ENCODE measurements at regions not wholly inside any gene's neighbourhood (a gene's known extent, or its start where the extent isn't known, plus 50 kb on each side); places are given as distances from the start of the nearest gene placed in this dataset.
"Not testable (repeated sequence)": the region's sequence is repeated elsewhere in the genome, so short reads cannot be mapped to it uniquely, and the experiment has no call there.

DNA sequence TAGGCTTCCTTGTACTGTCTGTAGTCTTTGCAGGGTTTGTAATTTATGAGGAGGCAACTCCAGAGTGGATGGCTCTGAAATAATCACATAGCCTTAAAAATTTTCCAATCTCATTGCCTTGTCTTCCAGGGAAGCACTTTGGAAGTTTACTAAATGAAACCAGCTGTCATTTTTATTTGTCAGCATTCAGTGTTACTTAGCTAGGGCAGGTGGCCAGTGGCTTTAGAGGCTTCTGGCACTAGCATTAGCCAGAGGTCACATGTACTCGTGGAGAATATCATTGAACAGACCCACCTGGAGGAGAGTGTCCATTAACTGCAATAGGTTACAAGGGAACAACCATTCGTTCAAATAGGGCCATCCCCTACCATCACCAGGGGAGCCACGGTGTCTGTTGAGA lies 160.3 kb upstream of the SLC28A3 start:
- in situ Hi-C loops (cut with HindIII; ENCODE audit: low sequenced_read_pairs) = no loop called here

DNA sequence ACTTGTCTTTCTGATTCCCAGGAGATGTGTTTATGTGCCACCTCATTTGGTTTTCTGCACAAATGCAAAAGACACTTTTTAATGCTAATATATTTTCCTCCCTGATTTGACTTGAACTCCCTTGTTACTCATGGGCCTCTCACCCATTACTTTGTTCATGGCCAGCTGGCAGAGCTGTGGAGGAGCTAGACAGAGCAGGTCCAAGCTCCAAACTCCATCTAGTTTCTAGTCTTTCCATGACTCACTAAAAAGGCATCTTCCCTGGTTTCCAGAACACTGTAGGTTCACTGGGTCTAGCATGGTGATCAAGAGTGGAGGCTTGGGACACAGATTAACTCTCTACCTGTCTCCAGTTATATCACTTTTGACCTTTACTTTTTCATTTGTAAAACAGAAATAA lies 161.0 kb upstream of the SLC28A3 start:
- in situ Hi-C loops (cut with HindIII; ENCODE audit: low sequenced_read_pairs) = no loop called here

DNA sequence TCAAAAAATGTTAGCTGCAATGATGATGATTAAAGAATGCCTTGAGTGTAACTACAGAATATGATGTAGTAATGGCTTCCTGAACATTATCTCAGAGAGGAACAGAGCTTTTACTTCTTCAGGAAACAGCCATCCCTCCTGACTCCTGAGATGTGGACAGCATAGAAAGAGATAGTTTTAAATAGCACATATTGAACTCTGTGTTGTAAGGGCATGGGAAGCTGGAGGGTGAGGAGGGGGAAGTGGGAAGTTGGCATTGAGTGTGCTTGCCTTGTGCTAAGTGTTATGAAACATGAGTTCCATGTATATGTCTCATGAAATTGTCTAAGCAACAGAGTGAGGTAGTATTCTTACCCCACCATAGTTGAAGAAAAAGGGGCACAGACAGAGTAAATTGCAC lies 161.5 kb upstream of the SLC28A3 start:
- in situ Hi-C loops (cut with HindIII; ENCODE audit: low sequenced_read_pairs) = no loop called here

DNA sequence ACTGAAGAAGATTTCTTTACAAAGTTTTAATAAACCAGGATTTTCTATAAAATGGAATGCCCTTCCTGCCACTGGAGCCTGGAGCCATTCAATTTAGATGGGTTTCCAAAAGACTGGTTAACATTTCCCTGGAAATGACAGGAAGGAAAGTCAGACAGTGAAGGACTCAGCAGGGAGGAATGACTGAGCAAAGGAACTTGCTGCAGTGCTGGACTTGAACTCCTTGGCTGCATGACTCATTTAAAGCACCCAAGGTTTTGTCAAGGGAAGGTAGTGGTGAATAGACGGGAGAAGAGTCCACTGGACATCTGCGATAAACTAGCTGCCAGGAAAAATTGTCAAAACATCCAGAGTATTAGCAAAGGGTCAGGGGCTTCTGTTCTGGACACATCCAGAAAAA lies 163.8 kb upstream of the SLC28A3 start:
- in situ Hi-C loops (cut with HindIII; ENCODE audit: low sequenced_read_pairs) = no loop called here

DNA sequence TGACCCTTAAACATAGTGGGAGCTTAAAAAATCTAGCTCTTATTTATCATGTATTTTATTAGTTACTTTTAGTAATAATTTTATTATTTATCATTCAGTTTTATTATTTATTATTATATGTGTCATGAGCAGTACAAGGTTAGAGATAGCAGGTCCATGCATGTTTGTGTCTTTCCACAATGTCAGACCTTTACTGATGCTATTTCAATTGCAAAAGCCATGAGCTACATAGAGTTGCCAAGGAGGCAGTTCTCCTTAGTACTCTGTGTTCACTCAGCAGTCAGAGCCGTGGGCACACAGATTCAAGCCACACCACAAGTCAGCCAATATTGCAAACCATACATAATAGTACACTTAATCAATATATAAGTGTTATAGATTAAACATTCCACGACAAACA lies 157.9 kb upstream of the NTRK2 start:
- in situ Hi-C loops (cut with HindIII; ENCODE audit: low sequenced_read_pairs) = no loop called here

DNA sequence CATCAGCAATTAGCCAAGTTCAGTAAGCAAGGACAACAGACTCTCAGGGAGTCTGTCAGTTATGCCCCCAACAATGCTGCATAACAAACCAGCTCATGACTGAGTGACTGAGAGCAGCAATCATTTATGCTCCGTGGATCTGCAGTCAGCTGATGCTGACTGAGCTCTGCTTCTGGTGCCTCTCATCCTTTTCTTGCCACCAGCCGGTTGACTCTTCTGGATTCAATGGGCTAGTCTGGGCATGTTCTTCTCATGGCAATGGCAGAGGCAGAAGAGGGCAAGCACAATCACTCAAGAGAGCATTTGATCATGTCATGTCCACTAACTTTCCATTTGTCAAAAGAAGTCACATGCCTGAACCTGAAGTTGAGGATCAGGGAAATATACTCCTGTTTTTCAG lies 157.0 kb upstream of the NTRK2 start:
- in situ Hi-C loops (cut with HindIII; ENCODE audit: low sequenced_read_pairs) = no loop called here

DNA sequence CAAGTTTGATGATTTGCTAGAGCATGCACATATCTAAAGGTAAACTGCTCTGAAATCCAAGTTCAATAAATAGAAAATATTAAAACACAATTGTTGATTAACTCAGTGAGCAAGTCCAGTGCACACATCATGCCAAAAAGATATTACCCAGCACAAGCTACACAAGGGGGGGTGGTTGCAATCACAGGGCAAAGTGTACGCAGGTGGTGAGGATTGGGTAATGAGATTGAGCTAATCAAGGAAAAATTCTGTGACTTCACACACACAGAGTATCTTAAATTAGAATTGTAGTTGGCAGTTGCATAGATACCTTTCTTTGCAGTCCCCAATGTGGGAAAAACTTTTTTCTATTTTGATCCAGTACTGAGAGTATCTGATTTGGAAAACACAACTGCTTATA lies 156.1 kb upstream of the NTRK2 start:
- in situ Hi-C loops (cut with HindIII; ENCODE audit: low sequenced_read_pairs) = no loop called here

DNA sequence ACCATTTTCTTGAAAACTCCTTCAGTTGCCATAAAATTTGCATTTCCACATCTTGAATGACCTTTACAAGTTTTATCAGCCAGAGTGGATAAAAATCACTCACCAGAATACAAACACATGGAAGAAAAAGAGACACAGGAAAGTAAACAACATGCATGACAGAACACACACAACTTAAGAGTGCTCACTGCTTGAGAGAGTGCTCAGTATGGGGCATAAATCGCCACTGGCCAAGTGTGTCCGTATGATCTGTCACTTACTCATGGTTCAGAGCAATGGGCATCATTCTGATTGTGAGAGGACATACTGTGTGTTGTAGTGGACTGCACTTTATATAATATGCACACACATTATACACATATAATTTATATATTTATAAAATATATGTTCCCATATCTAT lies 155.6 kb upstream of the NTRK2 start:
- in situ Hi-C loops (cut with HindIII; ENCODE audit: low sequenced_read_pairs) = no loop called here

DNA sequence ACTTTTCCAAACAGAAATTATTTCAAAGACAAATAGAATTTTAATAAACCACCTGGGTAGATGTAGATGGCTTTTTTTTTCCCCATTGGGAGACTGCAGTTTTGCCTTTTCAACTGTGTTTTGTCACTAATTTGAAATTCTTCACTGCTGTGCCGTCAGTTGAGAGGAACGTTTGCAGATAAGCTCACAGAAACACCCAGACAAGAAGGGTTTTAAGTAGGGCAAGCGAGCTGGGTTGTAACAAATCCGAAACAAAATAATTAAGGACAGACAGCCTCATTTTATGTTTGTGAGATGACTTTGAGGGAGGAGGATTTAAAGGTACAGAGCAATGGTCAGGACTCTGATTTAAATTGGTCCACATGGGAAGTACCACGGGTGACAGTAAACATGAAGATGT lies 155.1 kb upstream of the NTRK2 start:
- in situ Hi-C loops (cut with HindIII; ENCODE audit: low sequenced_read_pairs) = no loop called here

DNA sequence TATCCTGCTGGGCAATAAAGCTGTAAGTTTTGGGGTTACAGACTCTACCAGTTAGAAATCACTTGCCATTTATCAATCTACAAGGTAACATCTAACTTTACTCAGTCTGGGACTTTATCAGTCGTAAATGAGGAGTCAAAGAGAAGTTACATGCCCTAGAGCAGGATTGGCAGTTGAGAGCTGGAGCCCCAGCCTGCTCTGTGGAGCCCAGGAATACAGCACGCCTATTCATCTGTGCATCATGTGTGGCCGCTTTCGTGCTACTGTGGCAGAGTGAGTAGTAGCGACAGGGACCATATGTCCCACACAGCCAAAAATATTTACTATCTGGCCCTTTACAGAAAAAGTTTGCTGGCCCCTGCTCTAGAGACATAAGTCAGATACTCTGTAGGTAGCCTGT lies 152.5 kb upstream of the NTRK2 start:
- in situ Hi-C loops (cut with HindIII; ENCODE audit: low sequenced_read_pairs) = no loop called here

DNA sequence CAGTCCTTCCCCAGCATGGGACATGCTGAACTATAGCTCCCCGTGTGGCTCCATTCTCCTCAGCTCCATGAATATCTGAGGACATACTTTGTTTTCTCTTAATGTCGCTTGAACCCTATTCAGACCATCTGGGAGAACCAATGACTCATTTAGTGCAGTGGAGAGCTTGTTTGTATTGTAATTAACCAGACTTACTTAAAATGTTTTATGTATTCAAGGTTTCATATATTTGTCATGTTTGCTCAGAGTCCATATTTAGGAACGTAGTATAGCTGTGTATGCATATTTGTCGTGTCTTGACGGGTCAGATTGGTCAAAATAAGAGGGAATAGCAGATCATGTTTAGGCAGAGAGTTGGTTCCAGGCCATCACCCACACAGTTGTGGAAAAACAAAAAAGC lies 150.1 kb upstream of the NTRK2 start:
- in situ Hi-C loops (cut with HindIII; ENCODE audit: low sequenced_read_pairs) = no loop called here

DNA sequence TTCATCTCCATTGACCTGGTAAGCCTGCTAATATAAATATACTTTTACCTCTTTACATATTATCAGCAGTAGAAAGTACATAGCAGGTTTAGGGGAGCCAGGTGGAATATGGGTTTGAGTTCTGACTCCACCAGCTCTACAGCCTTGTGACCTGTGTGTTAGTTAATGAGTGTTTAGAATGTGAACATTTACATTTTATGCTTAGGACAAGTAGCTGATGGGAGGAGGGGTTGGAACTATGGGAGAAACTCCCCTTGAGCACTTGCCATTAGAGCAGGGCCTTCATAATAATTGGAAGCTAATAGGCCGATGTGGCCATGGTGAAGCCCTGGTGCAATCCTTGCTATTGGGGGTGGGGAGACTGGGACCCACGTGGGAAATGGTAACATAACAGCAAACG lies 148.3 kb upstream of the NTRK2 start:
- in situ Hi-C loops (cut with HindIII; ENCODE audit: low sequenced_read_pairs) = no loop called here

DNA sequence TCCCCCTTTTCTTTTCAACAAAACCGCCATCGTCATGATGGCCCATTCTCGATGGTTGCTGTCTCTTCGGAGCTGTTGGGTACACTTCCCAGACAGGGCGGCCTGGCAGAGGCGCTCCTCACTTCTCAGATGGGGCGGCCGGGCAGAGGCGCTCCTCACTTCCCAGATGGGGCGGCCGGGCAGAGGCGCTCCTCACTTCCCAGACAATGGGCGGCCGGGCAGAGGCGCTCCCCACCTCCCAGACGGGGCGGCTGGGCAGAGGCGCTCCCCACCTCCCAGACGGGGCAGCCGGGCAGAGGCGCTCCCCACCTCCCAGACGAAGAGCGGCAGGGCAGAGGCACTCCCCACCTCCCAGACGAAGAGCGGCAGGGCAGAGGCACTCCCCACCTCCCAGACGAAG lies 143.3 kb upstream of the NTRK2 start:
- in situ Hi-C loops (cut with HindIII; ENCODE audit: low sequenced_read_pairs) = not testable (repeated sequence)

DNA sequence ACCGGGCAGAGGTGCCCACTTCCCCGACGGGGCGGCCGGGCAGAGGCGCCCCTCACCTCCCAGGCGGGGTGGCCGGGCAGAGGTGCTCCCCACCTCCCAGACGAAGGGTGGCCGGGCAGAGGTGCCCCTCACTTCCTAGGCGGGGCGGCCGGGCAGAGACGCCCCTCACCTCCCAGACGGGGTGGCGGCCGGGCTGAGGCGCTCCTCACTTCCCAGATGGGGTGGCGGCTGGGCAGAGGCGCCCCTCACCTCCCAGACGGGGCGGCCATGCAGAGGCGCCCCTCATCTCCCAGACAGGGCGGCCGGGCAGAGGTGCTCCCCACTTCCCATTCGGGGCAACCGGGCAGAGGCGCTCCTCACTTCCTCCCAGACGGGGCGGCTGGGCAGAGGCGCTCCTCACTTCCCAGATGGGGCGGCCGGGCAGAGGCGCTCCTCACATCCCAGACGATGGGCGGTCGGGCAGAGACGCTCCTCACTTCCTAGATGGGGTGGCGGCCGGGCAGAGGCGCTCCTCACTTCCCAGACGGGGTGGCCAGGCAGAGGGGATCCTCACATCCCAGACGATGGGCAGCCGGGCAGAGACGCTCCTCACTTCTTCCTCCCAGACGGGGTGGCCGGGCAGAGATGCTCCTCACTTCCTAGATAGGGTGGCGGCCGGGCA lies 142.3 kb upstream of the NTRK2 start:
- in situ Hi-C loops (cut with HindIII; ENCODE audit: low sequenced_read_pairs) = not testable (repeated sequence)

DNA sequence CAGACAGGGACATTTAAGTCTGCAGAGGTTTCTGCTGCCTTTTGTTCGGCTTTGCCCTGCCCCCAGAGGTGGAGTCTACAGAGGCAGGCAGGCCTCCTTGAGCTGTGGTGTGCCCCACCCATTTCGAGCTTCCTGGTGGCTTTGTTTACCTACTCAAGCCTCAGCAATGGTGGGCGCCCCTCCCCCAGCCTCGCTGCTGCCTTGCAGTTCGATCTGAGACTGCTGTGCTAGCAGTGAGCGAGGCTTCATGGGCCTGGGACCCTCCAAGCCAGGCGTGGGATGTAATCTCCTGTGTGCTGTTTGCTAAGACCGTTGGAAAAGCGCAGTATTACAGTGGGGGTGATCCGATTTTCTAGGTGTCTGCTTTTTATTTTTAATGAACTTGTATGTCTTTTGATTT lies 133.6 kb upstream of the NTRK2 start:
- in situ Hi-C loops (cut with HindIII; ENCODE audit: low sequenced_read_pairs) = not testable (repeated sequence)

DNA sequence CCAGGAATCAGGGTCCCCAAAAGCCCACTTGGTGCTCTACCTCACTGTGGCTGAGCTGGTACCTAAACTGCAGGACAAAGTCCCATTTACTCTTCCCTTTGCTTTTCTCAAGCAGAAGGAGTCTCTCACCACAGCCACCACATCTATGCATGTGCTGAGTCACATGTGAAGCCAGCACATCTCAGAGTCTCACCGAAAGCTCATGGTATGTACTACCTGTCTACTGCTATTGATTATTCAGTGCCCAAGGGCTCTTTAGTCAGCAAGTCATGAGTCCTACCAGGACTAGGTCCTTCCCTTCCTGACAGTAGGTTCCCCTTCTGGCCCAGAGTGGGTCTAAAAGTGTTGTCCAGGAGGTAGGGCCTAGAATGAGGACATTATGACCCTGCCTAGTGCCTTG lies 130.7 kb upstream of the NTRK2 start:
- in situ Hi-C loops (cut with HindIII; ENCODE audit: low sequenced_read_pairs) = no loop called here

DNA sequence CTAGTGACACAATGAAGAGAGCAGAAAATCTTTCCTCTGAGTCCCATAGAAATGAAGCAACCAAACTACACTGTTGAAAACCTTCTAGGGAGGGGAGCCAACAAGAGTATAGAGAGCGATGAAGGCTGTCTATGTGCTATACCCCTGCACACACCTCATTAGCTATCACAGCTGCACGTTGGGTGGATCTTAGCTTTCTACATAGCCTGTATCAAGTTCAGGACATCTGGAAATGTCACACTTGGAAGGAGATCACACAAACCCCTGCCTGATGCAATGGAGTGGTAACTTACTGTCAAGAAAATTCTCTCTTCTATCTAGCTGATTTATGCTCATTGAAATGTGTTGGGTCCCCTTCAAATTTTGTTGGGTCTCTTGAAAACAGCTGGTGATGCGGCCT lies 127.0 kb upstream of the NTRK2 start:
- in situ Hi-C loops (cut with HindIII; ENCODE audit: low sequenced_read_pairs) = no loop called here

DNA sequence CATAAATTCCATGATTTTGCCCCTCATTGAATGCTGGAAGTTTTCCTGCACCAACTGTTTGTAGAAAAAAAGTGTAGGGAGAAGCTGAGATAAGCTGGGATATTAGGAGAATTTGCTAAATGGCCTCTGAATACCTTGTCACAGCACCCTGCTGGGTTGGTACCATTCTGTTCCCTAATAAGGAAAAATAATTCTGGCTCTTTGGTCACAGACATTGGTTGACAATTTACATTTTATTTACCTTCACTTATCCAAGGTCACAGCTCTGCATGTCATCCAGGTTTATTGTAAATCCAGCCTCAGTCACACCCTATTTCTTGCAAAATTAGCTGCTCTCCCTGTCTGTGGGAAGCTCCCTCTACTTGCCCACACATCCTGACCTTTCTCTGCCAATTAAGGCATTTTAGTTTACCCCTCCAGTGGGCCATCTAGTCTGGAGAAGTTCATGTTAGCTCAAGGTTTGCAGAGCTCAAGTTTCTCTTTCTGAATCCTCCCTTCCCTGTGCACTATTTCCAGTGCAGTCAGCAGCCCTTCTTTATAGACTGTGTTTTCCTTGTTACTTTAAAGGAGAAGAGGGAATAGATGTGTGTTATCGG lies 115.4 kb upstream of the NTRK2 start:
- in situ Hi-C loops (cut with HindIII; ENCODE audit: low sequenced_read_pairs) = no loop called here

DNA sequence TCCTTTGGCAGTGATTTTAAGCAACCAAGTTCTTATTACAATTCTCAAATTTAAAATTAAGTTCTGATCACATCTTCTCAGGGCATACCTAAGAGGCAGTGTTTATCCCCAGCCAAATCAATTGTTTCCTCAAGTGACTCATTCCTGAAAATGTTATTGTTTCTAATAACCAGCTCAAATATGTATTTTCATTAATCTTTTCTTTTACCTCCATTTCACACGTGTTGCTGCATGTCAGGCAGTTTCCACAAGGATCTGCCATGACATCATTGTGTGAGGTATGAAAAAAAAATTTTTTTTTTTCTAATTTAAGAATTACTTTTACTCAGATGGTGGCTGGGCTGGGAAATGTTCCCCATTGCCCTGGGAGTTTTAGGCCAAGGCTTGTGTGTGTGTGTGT lies 113.0 kb upstream of the NTRK2 start:
- in situ Hi-C loops (cut with HindIII; ENCODE audit: low sequenced_read_pairs) = no loop called here

DNA sequence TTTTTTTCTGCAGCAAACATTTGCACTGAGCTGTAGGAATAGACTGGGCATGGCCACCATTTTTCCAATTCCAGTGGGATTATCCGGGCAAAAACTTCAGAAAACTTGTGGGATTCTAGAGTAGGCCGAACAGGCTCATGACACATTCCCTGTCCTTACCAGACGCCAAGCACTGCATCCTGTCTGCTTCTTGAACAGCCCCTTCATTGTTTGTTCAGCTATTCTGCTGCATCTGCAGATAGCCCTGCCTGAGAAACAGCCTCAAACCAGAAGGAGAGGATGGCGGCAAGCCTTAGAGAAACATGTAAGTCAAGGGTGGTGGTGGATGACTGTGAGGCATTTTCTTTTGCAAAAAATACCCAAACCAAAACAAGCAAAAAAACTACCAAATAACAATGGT lies 111.8 kb upstream of the NTRK2 start:
- in situ Hi-C loops (cut with HindIII; ENCODE audit: low sequenced_read_pairs) = no loop called here

DNA sequence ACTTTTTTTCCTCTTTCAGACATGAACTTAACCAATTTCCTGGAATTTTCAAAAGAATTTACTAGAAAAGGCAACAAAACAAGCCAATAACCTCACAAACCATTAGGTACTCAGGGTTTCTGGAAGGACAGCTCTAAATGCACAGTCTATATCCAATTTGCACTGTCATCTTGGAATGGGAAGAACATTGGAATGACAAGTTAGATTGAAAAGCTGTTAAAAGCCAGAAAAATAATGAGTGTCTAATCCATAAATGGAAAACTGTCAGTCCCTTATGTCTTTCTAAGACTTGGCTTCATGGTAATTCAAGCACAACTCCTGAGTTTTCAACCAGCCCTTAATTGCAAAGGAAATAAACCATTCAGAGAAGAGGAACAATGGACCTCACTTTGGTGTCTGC lies 105.8 kb upstream of the NTRK2 start:
- in situ Hi-C loops (cut with HindIII; ENCODE audit: low sequenced_read_pairs) = no loop called here

DNA sequence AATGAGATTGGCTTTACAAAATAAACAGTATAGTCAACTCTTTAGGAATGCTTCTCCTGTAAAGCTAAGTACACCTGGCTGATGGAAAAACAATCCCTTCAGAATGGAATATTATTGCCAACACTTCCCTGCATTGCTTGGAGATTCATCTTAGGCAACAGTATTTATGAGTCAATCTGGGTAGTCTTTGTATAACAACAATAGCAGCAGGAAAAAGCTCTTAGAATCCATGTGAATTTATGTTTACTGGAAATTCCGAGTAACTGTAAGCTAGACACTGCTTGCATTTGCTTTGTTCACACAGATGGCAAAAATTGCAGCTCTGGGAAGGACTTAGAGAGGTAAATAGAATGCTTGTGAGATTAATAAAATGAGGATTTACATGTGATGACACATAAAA lies 101.7 kb upstream of the NTRK2 start:
- in situ Hi-C loops (cut with HindIII; ENCODE audit: low sequenced_read_pairs) = no loop called here

DNA sequence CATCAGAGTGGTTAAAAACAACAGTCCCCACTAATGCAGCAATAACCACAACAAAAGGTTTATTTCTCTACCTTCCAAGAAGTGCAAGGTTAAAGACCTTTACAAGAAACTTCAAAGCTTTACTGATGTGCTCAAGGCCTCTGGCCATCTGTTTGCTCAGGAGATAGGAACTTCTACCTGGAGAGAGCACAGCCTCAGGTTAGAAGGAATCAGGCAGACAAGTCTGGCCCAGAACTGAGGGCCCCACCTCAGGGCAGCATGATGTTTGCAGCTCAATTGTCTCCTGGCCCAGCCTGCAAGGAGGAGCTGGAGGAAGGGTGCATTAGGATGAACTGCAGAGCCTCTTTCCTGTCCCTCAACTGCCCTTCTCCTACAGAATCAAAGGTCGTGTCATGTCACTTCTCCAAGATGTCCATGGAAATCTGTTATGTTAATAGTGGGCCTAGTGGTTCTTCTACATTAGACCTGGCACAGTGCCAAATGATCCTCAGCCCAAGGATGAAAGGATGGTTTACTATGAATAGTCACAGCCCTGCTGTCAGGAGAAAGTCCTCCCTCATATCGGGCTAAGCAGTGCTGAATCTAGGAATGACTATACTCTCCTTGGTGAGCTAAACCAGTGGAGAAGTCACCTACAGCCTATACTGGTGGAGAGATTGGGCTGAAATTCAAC lies 98.9 kb upstream of the NTRK2 start:
- in situ Hi-C loops (cut with HindIII; ENCODE audit: low sequenced_read_pairs) = no loop called here

All from endothelial cell of hepatic sinusoid (primary cell).